Neural crest cell (in vitro differentiated cells): ENCODE measurements at regions not wholly inside any gene's neighbourhood (a gene's known extent, or its start where the extent isn't known, plus 50 kb on each side); places are given as distances from the start of the nearest gene placed in this dataset.

Source experiments
- DNase-seq: peaks from one replicate; pipeline ENCODE4 v3.0.0; 2021; ENCODE audit warnings: low read depth, mixed read lengths, low spot score
- H3K27ac Mint-ChIP-seq: one replicate; pipeline ENCODE4 v1.8.0; 2021; ENCODE audit warnings: mild to moderate bottlenecking, mixed read lengths; ENCODE audit not compliant: unreplicated experiment
- H3K27me3 Mint-ChIP-seq: 2 replicates; pipeline ENCODE4 v1.8.0; 2021; ENCODE audit warnings: low read depth, mild to moderate bottlenecking, mixed read lengths
- H3K36me3 Mint-ChIP-seq: 2 replicates; pipeline ENCODE4 v1.8.0; 2021; ENCODE audit warnings: low read depth, mild to moderate bottlenecking, mixed read lengths
- H3K4me1 Mint-ChIP-seq: 2 replicates; pipeline ENCODE4 v1.8.0; 2021; ENCODE audit warnings: mixed read lengths
- H3K4me3 Mint-ChIP-seq: one replicate; pipeline ENCODE4 v1.8.0; 2021; ENCODE audit warnings: mild to moderate bottlenecking, mixed read lengths
- H3K9me3 Mint-ChIP-seq: 2 replicates; pipeline ENCODE4 v1.8.0; 2021; ENCODE audit warnings: mixed read lengths
- TF ChIP-seq, protein P1 (sequence below): fragments of 200-600 bp; sonication (generic); conservative IDR thresholded peaks from 2 replicates; pipeline ENCODE4 v1.5.0; 2021; ENCODE audit warnings: antibody characterized with exemption, mild to moderate bottlenecking

DNA sequence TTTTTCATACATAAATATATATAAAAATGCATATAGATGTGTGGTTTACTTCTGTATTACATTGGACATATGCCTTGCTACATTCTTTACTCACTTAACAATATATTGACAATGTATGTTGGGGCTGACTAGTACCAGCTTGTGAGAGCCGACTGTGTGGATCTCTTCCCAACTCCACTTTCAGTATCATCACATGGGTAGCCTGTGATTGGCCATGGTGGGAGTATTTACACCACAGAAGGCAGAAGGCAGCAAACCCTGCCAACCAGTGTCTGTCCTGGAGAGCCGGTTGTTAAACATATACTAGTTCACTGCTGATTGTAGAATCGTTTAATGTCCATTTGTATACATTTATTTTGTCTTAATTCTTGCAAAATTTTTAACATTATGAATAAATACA lies 638.7 kb downstream of the DHX35 start:
- H3K4me1 Mint-ChIP-seq = peaks cover 11% of the 10 kb centered on the region
- H3K27me3 Mint-ChIP-seq = peaks cover 4% of the 10 kb centered on the region
- TF ChIP-seq, protein P1, sequence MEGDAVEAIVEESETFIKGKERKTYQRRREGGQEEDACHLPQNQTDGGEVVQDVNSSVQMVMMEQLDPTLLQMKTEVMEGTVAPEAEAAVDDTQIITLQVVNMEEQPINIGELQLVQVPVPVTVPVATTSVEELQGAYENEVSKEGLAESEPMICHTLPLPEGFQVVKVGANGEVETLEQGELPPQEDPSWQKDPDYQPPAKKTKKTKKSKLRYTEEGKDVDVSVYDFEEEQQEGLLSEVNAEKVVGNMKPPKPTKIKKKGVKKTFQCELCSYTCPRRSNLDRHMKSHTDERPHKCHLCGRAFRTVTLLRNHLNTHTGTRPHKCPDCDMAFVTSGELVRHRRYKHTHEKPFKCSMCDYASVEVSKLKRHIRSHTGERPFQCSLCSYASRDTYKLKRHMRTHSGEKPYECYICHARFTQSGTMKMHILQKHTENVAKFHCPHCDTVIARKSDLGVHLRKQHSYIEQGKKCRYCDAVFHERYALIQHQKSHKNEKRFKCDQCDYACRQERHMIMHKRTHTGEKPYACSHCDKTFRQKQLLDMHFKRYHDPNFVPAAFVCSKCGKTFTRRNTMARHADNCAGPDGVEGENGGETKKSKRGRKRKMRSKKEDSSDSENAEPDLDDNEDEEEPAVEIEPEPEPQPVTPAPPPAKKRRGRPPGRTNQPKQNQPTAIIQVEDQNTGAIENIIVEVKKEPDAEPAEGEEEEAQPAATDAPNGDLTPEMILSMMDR = no peak
- no peak for DNase-seq
- no peaks in the 10 kb centered on the region for H3K9me3 Mint-ChIP-seq
- H3K36me3 Mint-ChIP-seq = no peaks in the 10 kb centered on the region
- no peak overlapping the region for H3K4me3 Mint-ChIP-seq
- no peak overlapping the region for H3K27ac Mint-ChIP-seq

GRCh38 chr20:39600156-39600555 lies 638.0 kb downstream of the DHX35 start:
- Mint-ChIP-seq H3K27ac (no peak overlapping the region), H3K36me3 (no peaks in the 10 kb centered on the region), H3K9me3 (no peaks in the 10 kb centered on the region), H3K27me3 (peaks cover 4% of the 10 kb centered on the region), H3K4me1 (peaks cover 11% of the 10 kb centered on the region), H3K4me3 (no peak overlapping the region)
- no peak for DNase-seq
- TF ChIP-seq, protein P1 = no peak

DNA sequence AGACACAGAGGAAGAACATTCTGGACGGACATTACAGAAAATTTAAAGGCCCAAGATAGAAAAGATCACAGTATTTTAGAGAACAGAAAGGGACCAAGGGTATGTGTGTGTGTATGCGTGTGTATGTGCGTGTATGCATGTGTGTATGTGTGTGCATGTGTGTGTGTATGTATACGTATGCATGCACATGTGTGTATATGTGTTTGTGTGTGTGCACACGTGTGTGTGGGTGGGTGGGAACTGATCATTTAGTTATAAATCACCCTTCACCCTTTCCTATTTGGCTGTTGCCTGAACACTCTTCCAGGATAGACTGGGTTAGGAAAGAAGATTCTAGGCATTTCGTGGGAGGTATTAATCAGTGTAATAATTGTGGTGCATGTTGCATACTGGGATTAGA lies 634.4 kb downstream of the DHX35 start:
- Mint-ChIP-seq H3K9me3 (no peaks in the 10 kb centered on the region), H3K4me1 (no peaks in the 10 kb centered on the region), H3K36me3 (no peaks in the 10 kb centered on the region), H3K4me3 (no peak overlapping the region), H3K27me3 (peaks cover 4% of the 10 kb centered on the region), H3K27ac (no peak overlapping the region)
- no peak for DNase-seq
- TF ChIP-seq, protein P1 = no peak

DNA sequence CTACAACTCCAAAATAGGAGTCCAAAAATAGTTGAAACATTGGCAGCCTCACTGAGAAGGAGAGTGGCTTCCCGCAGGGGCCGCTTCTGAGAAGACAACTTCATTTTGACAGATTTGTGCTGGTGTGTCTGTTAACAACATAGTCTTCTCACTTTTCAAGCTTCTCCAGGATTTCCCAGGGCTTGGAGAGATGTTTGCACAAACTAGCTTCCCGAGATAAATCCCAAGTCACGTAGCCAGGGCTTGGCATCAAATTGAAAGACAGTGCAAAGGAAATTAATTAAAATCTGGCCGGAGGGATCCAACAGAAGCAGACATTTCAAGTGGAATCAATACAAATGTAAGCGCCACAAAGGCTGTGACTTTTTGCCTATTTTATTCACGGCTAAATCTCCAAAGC lies 630.2 kb downstream of the DHX35 start:
- Mint-ChIP-seq H3K9me3 (no peaks in the 10 kb centered on the region), H3K36me3 (no peaks in the 10 kb centered on the region), H3K4me3 (no peak overlapping the region), H3K27me3 (no peaks in the 10 kb centered on the region), H3K27ac (no peak overlapping the region), H3K4me1 (peaks cover 5% of the 10 kb centered on the region)
- TF ChIP-seq, protein P1 = no peak
- DNase-seq = no peak

DNA sequence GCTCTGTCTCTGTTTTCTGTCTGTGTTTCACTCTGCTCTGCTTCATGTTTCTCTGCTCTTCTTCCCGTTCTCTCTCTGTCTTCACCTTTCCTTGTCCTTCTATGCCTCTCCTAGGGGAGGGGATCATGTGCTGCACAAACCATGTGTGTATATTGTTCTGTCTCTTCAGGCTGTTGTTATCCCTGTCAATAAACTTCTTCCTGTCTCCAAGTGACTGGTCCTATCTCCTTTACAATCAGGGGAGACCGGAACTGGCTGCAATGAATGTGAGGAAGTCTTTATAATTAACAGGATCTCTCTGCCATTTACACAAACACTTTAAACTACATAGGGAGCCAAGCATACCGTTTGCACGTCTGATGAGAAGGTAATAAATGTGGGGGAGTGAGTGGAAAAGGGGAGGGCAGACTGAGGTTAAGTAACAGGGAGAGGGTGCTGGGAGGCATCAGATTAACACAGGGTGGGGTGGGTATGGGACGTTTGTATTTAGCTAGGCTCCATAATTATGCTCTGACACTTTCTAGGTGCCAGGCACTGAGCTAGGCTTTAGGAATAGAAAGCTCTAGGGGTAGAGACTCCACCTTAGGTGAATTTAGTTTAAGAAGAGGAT lies 626.1 kb downstream of the DHX35 start:
- TF ChIP-seq, protein P1 = no peak
- DNase-seq = no peak
- Mint-ChIP-seq H3K9me3 (peaks cover 3% of the 10 kb centered on the region), H3K27me3 (no peaks in the 10 kb centered on the region), H3K4me1 (peaks cover 5% of the 10 kb centered on the region), H3K4me3 (no peak overlapping the region), H3K36me3 (peaks cover 4% of the 10 kb centered on the region), H3K27ac (no peak overlapping the region)
